Femur (tissue), 1 donor: ENCODE measurements at regions not wholly inside any gene's neighbourhood (a gene's known extent, or its start where the extent isn't known, plus 50 kb on each side); places are given as distances from the start of the nearest gene placed in this dataset.
A peak's percentile ranks its signal among the peaks of the same experiment; 100 is the strongest.

ENCODE experiments used
- DNase-seq: peaks from one replicate; pipeline ENCODE4 v3.0.0-alpha.2; 2017

DNA sequence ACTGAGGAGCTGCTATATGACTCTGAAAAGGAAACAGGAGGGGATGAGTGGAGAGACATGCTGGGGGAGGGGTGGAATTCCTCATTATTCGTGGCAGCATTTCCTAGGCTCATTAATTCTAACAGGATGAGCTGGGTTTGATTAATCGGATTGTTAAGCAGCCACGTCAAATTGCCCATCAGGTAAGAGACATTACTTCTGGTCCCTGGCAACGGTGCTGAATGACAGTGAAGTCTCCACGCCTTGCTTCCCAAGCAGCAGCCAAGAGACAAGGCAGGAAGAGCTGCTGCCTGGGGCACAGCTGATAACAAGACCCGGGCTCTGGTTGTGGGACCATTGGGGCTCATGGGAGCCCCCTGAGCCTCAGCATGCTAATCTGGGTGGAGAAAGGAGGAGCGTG lies 86.6 kb downstream of the MARCHF4 start:
- no peak for DNase-seq

DNA sequence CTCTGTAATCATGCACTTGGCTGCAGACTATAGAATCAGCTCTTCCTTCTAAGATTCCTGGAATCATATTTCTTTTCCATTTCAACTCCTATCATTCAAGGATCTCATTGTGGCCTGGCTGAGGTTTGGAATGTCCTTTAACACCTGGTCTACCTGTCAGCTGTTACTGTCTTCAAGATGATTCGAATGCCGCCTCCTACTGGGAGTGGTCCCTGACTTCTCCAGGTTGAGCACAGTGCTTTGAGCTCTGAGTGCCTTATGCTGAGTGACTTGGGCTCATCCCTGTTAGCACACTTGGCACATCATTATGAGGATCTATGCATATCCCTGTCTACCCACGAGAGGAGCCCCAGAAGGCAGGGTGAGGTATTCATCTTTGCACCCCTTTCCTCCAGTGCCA lies 87.6 kb downstream of the MARCHF4 start:
- DNase-seq: no peak

DNA sequence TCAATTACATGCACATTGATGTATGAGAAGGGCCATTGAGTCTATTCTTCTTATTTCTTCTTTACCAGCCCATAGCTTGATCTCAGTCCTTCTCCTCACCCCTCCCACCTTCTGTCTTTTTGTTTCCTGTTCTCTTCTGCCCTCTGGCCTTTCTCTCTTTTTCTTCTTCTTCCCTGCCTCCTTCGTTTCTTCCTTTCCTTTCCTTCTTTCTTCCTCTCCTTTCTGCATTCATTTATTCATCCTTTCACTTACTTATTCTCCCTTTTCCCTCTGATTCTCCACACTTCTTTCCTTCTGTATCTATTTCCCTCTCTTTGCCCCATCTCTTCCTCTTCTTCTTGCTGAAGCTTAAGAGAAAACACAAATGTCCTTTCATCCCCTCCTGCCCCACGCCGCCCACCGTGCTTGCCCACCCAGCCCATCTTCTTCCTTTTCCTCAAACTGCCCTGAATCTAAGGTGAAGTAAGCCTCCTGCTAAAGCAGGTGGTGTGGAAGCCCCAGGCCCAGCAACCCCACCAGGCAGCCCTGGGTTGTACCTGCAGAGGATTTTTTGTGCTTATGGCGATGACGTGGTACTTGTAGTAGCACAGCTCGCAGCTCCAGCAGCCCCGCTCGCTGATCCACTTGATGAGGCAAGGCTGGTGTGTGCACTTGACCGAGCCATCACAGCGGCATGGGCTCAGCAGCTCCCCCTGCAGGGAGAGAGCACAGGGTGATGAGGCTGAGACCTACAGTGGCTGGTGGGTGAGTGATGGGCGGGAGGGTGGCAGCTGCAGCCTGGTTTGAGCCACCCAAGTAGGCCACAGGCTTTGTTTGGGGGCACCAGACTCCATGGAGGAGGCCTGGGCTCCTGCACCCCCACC lies 89.0 kb downstream of the MARCHF4 start:
- DNase-seq: no peak

DNA sequence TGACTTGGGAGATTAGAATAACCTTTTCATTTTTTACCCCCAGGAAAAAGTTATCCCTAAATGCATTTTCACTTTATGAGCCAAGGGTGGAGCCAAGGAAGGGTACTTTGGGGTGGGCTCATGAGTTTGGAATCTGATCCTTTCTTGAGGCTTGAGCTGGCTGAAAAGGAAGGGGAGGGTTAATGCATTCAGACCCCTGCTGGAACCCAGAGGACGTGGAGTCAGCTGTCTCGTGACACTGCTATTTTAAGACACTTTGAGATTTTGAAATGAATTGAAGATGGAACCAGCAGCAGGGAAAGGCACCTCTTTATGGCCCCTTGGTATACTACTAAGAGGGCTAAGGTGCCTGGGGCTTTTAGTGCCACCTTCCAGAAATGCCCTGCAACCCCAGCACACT lies 90.4 kb downstream of the MARCHF4 start:
- no peak for DNase-seq

DNA sequence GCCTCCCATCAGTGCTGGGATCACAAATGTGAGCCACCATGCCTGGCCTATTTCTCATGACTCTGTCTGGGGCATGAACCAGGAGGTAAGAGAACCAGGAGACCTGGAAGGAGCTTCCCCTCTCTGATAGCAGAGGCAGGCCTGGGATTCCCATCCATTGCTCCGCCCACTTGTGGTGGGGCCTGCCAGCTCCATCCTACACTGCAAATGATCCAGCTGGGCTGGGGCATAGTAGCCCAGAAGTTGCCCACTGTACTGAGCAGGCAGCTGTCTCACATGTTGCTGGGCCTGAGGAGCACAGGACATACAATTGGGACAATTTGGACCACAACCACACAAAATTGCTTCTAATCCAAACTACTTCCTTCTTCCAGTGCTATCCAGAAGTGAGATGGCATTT lies 91.0 kb downstream of the MARCHF4 start:
- DNase-seq: no peak

DNA sequence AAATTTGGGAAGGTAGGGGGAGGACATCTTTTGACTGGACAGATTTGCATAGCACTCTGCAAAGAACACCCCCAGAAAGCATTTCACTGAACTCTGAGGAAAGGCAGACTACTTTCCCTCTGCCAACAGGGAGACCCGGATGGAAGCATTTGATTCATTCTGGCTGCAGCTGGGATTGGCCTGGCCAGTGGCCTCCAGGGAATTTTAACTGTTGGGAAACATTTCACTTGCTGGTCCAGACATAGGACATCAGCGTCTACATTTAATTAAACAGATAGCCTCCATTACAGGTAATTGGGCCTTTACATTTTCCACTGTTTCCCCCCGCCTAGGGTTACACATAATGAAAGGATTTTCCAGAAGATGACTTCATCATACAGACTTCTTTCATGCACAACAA lies 92.8 kb downstream of the MARCHF4 start:
- peak; percentile 36 for DNase-seq

DNA sequence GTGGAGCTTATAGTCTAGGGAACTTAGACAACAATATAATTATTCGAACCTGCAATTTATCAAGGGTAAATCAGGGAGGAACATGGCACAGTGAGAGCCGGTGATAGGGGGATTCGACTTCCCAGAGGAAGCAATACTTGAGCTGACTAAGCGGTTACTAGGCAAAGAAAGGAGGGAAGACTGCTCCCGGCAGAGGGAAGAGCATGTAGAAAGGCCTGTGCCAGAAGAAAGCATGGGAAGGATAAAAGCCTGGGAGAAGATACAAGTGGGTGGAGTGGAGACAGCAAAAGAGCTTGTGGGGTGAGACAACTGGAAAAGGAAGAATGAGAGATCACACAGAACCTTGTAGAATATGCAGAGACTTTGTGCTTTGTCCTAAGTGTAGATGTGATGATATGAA lies 93.3 kb downstream of the MARCHF4 start:
- DNase-seq: no peak

DNA sequence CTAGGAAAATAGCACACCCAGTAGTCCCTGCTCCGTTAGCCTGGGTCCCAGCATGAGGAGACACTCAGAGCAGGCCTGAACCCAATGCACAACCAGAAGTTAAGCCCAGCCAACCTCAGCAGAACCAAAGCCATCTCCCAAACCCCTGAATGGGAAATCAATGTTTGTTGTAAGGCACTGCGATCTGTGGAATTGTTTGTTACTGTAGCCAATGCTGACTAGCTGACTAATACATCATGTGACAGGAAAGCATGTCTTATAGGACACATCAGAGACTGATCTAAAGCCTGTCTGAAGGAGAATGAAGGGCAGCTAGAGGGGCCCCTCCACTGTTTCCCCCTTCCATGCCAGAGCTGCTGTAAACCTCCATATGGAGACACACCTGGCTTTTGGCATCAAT lies 96.4 kb downstream of the MARCHF4 start:
- no peak for DNase-seq

DNA sequence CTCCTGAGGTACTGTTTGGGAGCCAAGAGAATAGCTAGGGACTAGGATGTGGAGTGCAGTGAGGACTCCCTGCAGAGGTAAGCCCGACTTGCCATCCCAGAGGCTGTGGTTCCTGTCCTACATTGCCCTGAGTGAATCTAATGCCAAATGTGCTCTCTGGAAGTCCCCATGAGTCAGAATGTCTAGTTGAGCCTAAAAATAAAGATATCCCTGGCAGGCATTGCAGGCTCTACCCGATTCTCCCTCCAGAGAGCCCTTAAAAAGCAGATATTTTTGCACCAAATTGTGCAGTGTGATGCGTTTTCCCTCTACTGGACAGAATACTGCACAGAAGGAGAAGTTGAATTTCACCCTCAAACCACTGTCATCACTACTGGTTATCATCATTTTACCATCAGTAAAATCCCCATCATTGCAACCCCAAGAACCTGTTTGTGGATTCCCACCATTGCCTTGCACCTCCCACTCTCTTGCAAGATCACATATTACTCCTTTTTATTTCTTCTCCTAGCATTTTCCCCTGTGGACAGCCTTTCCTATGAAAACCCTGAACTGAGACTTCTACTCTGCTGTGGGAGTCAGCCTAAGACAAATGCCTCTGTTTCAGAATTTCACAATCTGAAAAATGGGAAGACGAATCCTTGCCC lies 98.0 kb downstream of the MARCHF4 start:
- DNase-seq: no peak

DNA sequence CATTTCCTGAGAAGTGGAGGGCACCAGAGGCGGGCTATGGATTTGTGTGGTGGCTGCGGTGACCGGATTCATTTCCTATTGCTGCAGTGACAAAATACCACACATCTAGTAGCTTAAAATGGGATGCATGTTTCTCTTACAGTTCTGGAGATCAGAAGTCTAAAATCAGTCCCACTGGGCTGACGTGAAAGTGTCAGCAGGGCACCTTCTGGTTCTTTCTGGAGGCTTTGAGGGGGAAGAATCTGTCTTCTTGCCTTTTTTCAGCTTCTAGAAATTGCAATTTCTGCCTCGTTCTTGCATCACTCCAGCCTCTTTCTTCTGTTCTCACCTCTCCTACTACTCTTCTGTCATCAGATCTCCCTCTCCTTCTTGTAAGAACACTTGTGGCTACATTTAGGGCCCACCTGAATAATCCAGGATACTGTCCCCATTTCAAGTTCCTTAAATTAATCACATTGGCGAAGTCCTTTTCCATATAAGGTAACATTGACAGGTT lies 111.2 kb downstream of the MARCHF4 start:
- DNase-seq: no peak

DNA sequence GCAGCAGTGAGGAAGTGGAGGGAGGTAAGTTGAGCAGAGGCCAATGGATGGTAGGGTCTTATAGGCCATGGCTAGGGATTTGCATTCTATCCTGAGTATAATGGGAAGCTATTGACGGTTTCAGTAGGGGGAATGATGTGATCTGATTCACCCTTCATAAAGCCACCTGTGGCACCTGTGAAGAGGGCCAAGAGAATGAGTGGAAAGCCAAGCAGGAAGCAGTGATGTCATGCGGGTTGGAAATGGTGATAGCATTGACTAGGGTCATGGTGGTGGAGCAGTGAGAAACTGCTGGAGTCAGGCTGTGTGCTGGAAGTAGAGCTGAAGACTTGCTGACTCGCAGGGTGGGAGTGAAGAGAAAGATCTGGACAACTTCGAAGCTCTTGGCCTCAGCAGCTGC lies 111.7 kb downstream of the MARCHF4 start:
- no peak for DNase-seq

DNA sequence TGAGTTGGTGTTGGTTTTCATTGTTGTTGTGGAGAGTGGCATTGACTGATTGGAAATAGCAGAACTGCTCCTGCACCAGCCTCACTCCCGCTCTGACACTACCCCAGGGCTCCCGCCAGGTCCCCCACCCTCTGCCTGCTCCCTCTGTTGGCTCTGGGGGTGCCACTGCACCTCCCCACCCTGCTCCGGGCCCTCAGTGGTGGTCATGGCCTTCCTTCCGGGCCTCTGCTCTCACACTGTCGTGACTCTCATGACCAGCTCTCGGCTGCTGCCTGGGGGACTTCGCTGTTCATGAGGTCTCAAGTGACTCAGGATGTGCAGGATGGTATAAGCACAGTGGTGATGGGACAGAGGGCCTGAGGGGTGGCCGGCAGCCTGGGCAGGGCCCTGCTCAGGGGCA lies 113.2 kb downstream of the MARCHF4 start:
- no peak for DNase-seq

DNA sequence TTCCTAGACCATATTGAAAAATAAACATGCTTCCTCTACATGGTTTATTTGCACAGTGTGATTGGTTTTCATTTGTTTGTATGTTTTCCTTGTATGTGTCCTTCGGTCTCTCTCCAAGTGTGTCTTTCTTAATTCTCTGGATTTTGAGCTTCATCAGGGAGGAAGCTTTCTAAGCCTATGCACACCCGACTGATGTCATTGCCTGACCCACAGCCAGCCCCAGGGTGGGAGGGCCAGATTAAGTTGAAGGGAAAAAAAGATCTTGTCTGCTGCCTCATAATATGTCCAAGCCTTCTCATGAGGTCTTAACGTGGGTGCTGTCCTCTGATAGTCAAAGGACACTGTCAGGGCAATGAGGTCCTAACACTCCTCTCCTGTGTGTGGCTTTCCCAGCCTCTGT lies 115.2 kb downstream of the MARCHF4 start:
- DNase-seq: no peak
